PC-9 (cell line): ENCODE measurements at regions not wholly inside any gene's neighbourhood (a gene's known extent, or its start where the extent isn't known, plus 50 kb on each side); places are given as distances from the start of the nearest gene placed in this dataset.

ENCODE experiments used
- EZH2 ChIP-seq: fragments of 200-600 bp; sonication (generic); IDR thresholded peaks from 2 replicates; pipeline ENCODE4 v1.8.0; 2017; ENCODE audit warnings: antibody characterized with exemption, low read depth
- TF ChIP-seq, protein P1 (sequence below): fragments of 200-600 bp; sonication (generic); conservative IDR thresholded peaks from 2 replicates; pipeline ENCODE4 v1.6.1; 2017; ENCODE audit warnings: mixed run types, antibody characterized with exemption, mild to moderate bottlenecking, moderate library complexity

- TF ChIP-seq, protein P1, sequence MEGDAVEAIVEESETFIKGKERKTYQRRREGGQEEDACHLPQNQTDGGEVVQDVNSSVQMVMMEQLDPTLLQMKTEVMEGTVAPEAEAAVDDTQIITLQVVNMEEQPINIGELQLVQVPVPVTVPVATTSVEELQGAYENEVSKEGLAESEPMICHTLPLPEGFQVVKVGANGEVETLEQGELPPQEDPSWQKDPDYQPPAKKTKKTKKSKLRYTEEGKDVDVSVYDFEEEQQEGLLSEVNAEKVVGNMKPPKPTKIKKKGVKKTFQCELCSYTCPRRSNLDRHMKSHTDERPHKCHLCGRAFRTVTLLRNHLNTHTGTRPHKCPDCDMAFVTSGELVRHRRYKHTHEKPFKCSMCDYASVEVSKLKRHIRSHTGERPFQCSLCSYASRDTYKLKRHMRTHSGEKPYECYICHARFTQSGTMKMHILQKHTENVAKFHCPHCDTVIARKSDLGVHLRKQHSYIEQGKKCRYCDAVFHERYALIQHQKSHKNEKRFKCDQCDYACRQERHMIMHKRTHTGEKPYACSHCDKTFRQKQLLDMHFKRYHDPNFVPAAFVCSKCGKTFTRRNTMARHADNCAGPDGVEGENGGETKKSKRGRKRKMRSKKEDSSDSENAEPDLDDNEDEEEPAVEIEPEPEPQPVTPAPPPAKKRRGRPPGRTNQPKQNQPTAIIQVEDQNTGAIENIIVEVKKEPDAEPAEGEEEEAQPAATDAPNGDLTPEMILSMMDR, result no peak
- TF ChIP-seq EZH2, result no peak
Measured at GRCh38 chr4:133440404-133440803, 291.3 kb downstream of the PCDH10 start.
